NOMO-1 treated with DMSO at 0.1 percent for 48 hours (cell line): ENCODE measurements at regions not wholly inside any gene's neighbourhood (a gene's known extent, or its start where the extent isn't known, plus 50 kb on each side); places are given as distances from the start of the nearest gene placed in this dataset.
A peak's percentile ranks its signal among the peaks of the same experiment; 100 is the strongest.

Experiments used
- DNase-seq: peaks from one replicate; lab custom pipeline; 2025; ENCODE audit not compliant: unreplicated experiment; lab: John Stamatoyannopoulos, UW

- no peak for DNase-seq
Observed at GRCh38 chr9:13719446-13719845, 440.0 kb upstream of the MPDZ start.

GRCh38 chr9:13718539-13718938 lies 439.0 kb upstream of the MPDZ start:
- no peak for DNase-seq

GRCh38 chr9:13718086-13718485 lies 438.6 kb upstream of the MPDZ start:
- DNase-seq, result no peak

GRCh38 chr9:13717322-13718054 lies 438.0 kb upstream of the MPDZ start:
- no peak for DNase-seq

- DNase-seq, result no peak
Observed at GRCh38 chr9:13716601-13717321, 437.3 kb upstream of the MPDZ start.

- no peak for DNase-seq
Observed at GRCh38 chr9:13716090-13716489, 436.6 kb upstream of the MPDZ start.

GRCh38 chr9:13715430-13715829 lies 435.9 kb upstream of the MPDZ start:
- DNase-seq, result no peak

GRCh38 chr9:13707612-13708576 lies 428.4 kb upstream of the MPDZ start:
- peak; percentile 15 for DNase-seq

GRCh38 chr9:13705918-13706317 lies 426.4 kb upstream of the MPDZ start:
- no peak for DNase-seq

GRCh38 chr9:13705373-13705772 lies 425.9 kb upstream of the MPDZ start:
- no peak for DNase-seq

GRCh38 chr9:13690595-13690994 lies 411.1 kb upstream of the MPDZ start:
- DNase-seq, result no peak

GRCh38 chr9:13689925-13690324 lies 410.4 kb upstream of the MPDZ start:
- no peak for DNase-seq

- no peak for DNase-seq
Observed at GRCh38 chr9:13688990-13689600, 409.6 kb upstream of the MPDZ start.

GRCh38 chr9:13688223-13688989 lies 408.9 kb upstream of the MPDZ start:
- DNase-seq, result no peak

- DNase-seq, result no peak
Observed at GRCh38 chr9:13684656-13685055, 405.2 kb upstream of the MPDZ start.

- no peak for DNase-seq
Observed at GRCh38 chr9:13677801-13678200, 398.3 kb upstream of the MPDZ start.

GRCh38 chr9:13675638-13676000 lies 396.1 kb upstream of the MPDZ start:
- DNase-seq, result no peak

GRCh38 chr9:13674926-13675637 lies 395.6 kb upstream of the MPDZ start:
- no peak for DNase-seq

GRCh38 chr9:13673348-13673747 lies 393.9 kb upstream of the MPDZ start:
- no peak for DNase-seq
